Keratinocyte (primary cell): ENCODE measurements at regions not wholly inside any gene's neighbourhood (a gene's known extent, or its start where the extent isn't known, plus 50 kb on each side); places are given as distances from the start of the nearest gene placed in this dataset.

ENCODE experiments used
- DNase-seq: peaks from one replicate; pipeline ENCODE4 v3.0.0-alpha.2; 2011; ENCODE audit warnings: low read depth, missing footprints, low spot score
- FAIRE-seq: peaks from 2 replicates; lab custom pipeline; 2011; peaks lifted over from hg19 to GRCh38; lab: Jason Lieb, UNC
- H2AFZ ChIP-seq: 2 replicates; pipeline ENCODE4 v1.6.0; 2012; ENCODE audit warnings: low read length, control low read depth, inconsistent platforms; ENCODE audit not compliant: control insufficient read depth
- H3K27ac ChIP-seq: 2 replicates; pipeline ENCODE4 v1.5.1; 2011; ENCODE audit warnings: low read length; ENCODE audit not compliant: control insufficient read depth, insufficient read depth
- H3K27me3 ChIP-seq: 3 replicates; pipeline ENCODE4 v1.6.0; 2011; ENCODE audit warnings: low read length; ENCODE audit not compliant: control insufficient read depth, insufficient read depth; ENCODE audit errors: extremely low read depth
- H3K36me3 ChIP-seq, 2 experiments: 2 replicates in 1 of 2; 3 replicates in 1 of 2; pipeline ENCODE4 v1.5.1; 2011; ENCODE audit warnings: low read length in 2 of 2, mild to moderate bottlenecking in 1 of 2; ENCODE audit not compliant: control insufficient read depth in 2 of 2, insufficient read depth in 2 of 2; ENCODE audit errors: extremely low read depth in 1 of 2
- H3K4me1 ChIP-seq: 3 replicates; pipeline ENCODE4 v1.5.1; 2011; ENCODE audit warnings: low read length; ENCODE audit not compliant: control insufficient read depth, insufficient read depth; ENCODE audit errors: extremely low read depth
- H3K4me2 ChIP-seq: 3 replicates; pipeline ENCODE4 v1.6.0; 2011; ENCODE audit warnings: low read depth, low read length; ENCODE audit not compliant: control insufficient read depth, insufficient read depth; ENCODE audit errors: extremely low read depth
- H3K4me3 ChIP-seq, 3 experiments: fragments of 200-600 bp in 1 of 3; sonication (generic) in 1 of 3; 2 replicates in 2 of 3; 3 replicates in 1 of 3; pipeline ENCODE4 v1.5.1; 2011 to 2016; ENCODE audit warnings: low read length in 3 of 3, mild to moderate bottlenecking in 3 of 3, control low read depth in 2 of 3, inconsistent platforms in 1 of 3, low read depth in 1 of 3, mixed read lengths in 1 of 3, mixed run types in 1 of 3, moderate library complexity in 1 of 3; ENCODE audit not compliant: control insufficient read depth in 2 of 3, insufficient read depth in 2 of 3; ENCODE audit errors: extremely low read depth in 1 of 3
- H3K79me2 ChIP-seq: 2 replicates; pipeline ENCODE4 v1.6.0; 2012; ENCODE audit warnings: low read length; ENCODE audit not compliant: control insufficient read depth, insufficient read depth
- H3K9ac ChIP-seq: 3 replicates; pipeline ENCODE4 v1.6.0; 2011; ENCODE audit warnings: low read length; ENCODE audit not compliant: control insufficient read depth, insufficient read depth; ENCODE audit errors: extremely low read depth
- H3K9me1 ChIP-seq: 3 replicates; pipeline ENCODE4 v1.6.0; 2011; ENCODE audit warnings: low read length; ENCODE audit not compliant: control insufficient read depth, insufficient read depth; ENCODE audit errors: extremely low read depth
- H3K9me3 ChIP-seq: 2 replicates; pipeline ENCODE4 v1.5.1; 2012; ENCODE audit warnings: low read depth, low read length; ENCODE audit not compliant: control insufficient read depth
- H4K20me1 ChIP-seq: 3 replicates; pipeline ENCODE4 v1.6.0; 2011; ENCODE audit warnings: low read length; ENCODE audit not compliant: control insufficient read depth, insufficient read depth; ENCODE audit errors: extremely low read depth
- CTCF ChIP-seq, 3 experiments: IDR thresholded peaks in 1 of 3; conservative IDR thresholded peaks in 1 of 3; optimal IDR thresholded peaks in 1 of 3; 2 replicates in 2 of 3; 3 replicates in 1 of 3; pipeline versions ENCODE3 to v1.5.1; 2011; ENCODE audit warnings: low read length in 3 of 3, mild to moderate bottlenecking in 3 of 3, moderate library complexity in 2 of 3, control low read depth in 1 of 3, inconsistent platforms in 1 of 3; ENCODE audit not compliant: insufficient read depth in 2 of 3; ENCODE audit errors: extremely low read depth in 1 of 3
- EZH2 ChIP-seq: IDR thresholded peaks from one replicate; pipeline ENCODE4 v1.6.1; 2012; ENCODE audit warnings: inconsistent platforms, mild to moderate bottlenecking, low read length, moderate library complexity
- dilution Hi-C: fragments of 300-500 bp; cut with MboI; formaldehyde crosslinking; loops from one replicate; pipeline ENCODE4 v1.7.0; 2020; ENCODE audit warnings: low sequenced_read_pairs; ENCODE audit not compliant: extremely low pct_ligation_motif_present

- Histone ChIP-seq H3K27me3 (no peaks in the 10 kb centered on the region), H3K79me2 (no peaks in the 10 kb centered on the region), H3K9ac (no peak overlapping the region), H2AFZ (no peak overlapping the region), H3K4me1 (no peaks in the 10 kb centered on the region), H3K36me3 (no peaks in the 10 kb centered on the region), H3K4me2 (no peak overlapping the region), H3K9me1 (no peaks in the 10 kb centered on the region), H3K27ac (no peak overlapping the region), H3K4me3 (no peak overlapping the region), H4K20me1 (no peaks in the 10 kb centered on the region), H3K9me3 (no peaks in the 10 kb centered on the region)
- no peak for DNase-seq
- FAIRE-seq = no peak
- dilution Hi-C loops = no loop called here
- TF ChIP-seq EZH2 (no peak), CTCF (optimal IDR thresholded peaks at IDR 0.05 in 1 of 3, IDR thresholded peaks at IDR 0.05 in 1 of 3, conservative IDR thresholded peaks at IDR 0.05 in 1 of 3; ENCODE audit: extremely low read depth in 1 of 3, insufficient read depth in 2 of 3, low read length in 3 of 3) (no peak)
These were observed 550.2 kb downstream of the GBA3 start for GRCh38 chr4:23242962-23243361.

GRCh38 chr4:23241408-23241807 is 548.7 kb downstream of the GBA3 start:
- no peak for DNase-seq
- no peak for FAIRE-seq

More at GRCh38 chr4:23241408-23241807, 548.7 kb downstream of the GBA3 start:
- Histone ChIP-seq H4K20me1 (no peaks in the 10 kb centered on the region), H3K4me2 (no peak overlapping the region), H3K79me2 (no peaks in the 10 kb centered on the region), H3K9ac (no peak overlapping the region), H3K9me3 (no peaks in the 10 kb centered on the region), H3K27me3 (no peaks in the 10 kb centered on the region), H3K9me1 (no peaks in the 10 kb centered on the region), H3K36me3 (no peaks in the 10 kb centered on the region), H3K27ac (no peak overlapping the region), H2AFZ (no peak overlapping the region), H3K4me1 (no peaks in the 10 kb centered on the region), H3K4me3 (no peak overlapping the region)
- dilution Hi-C loops = no loop called here
- TF ChIP-seq CTCF (optimal IDR thresholded peaks at IDR 0.05 in 1 of 3, IDR thresholded peaks at IDR 0.05 in 1 of 3, conservative IDR thresholded peaks at IDR 0.05 in 1 of 3; ENCODE audit: extremely low read depth in 1 of 3, insufficient read depth in 2 of 3, low read length in 3 of 3) (no peak), EZH2 (no peak)
